NCI-H524 (cell line): ENCODE measurements at regions not wholly inside any gene's neighbourhood (a gene's known extent, or its start where the extent isn't known, plus 50 kb on each side); places are given as distances from the start of the nearest gene placed in this dataset.

Source experiments
- DNase-seq, 2 experiments: peaks; one replicate each; lab custom pipeline; 2025; lab: John Stamatoyannopoulos, UW

- DNase-seq = no peak
Measured at GRCh38 chr7:80991654-80992053, 72.8 kb upstream of the SEMA3C start.

- DNase-seq = no peak
Measured at GRCh38 chr7:80984619-80985018, 65.8 kb upstream of the SEMA3C start.

GRCh38 chr7:80981405-80981804 is 62.6 kb upstream of the SEMA3C start:
- no peak for DNase-seq

GRCh38 chr7:80977751-80978150 is 58.9 kb upstream of the SEMA3C start:
- no peak for DNase-seq

- no peak for DNase-seq
Measured at GRCh38 chr7:80974396-80975358, 55.8 kb upstream of the SEMA3C start.

GRCh38 chr7:80971225-80971624 is 52.4 kb upstream of the SEMA3C start:
- DNase-seq = no peak
